Superior temporal gyrus (tissue), 1 donor: ENCODE measurements at regions not wholly inside any gene's neighbourhood (a gene's known extent, or its start where the extent isn't known, plus 50 kb on each side); places are given as distances from the start of the nearest gene placed in this dataset.

Experiments
- DNase-seq: peaks from one replicate; pipeline ENCODE4 v3.0.0-alpha.2; 2016; ENCODE audit errors: extremely low spot score

DNA sequence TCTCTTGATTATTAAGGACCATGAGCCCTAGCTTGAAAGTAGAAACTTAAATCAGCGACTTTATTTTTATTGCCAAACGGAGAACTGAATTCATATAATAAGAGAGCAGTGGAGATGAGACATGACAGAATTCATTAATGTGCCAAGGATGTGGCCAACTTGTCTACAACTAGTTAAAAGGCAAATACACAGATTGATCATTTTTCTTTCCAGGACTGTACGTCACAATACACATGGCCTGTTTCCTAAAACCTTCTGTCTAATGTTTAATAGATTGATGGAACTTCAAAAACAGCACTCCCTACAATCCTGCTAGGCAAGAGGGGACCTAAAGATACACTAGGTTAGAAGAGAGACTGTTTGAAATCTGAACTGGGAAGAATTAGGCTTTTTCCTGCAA, 647.8 kb downstream of the SATB2 start:
- DNase-seq = no peak

DNA sequence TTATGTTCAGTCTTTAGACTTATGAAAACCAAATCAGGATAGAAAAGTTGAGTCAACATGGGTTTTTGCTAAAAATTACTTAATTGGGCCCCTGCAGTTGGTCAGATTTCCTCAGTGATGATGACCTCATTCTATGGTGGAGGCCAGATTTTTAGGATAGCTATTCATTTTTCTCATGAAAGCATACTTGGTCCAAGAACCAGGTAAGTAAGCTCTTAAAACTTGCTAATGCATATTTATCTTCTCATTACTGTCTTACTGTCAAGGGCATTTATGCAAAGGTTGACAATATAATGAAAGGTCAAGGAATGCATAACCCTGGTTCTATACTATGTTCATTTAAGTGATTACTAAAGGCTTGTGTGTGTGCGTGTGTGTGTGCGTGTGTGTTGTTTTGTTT, 650.6 kb downstream of the SATB2 start:
- DNase-seq = no peak

DNA sequence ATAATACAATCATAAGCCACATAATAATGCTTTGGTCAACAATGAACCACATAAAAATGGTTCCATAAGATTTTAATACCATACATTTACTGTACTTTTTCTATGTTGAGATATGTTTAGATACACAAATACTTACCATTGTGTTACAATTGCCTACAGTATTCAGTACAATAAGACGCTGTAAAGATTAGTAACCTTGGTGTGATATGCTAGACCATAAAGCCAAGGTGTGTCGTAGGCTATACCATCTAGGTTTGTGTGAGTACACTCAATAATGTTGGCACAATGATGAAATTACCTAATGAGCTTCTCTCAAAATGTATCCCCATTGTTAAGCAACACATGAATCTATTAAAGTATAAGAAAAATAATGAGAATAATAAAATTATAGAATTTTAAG, 662.3 kb downstream of the SATB2 start:
- no peak for DNase-seq

DNA sequence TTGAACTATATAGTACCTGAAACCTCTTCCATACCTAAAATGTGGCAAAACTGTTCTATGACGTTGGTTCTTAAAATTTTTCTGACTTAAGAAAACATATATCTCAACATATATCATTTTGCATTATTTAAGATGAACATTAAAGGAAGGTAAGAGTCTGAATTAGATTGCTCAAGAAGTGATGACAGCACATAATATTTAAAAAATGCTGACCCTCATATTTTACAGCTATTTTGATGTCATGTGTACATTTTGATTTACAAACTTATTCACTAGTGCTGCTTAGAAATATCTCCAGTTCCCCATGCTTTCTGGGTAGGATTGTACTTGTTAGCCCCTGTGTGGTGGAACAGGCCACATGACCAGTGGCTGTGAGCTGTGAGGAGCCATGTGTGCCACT, 666.1 kb downstream of the SATB2 start:
- DNase-seq = no peak

DNA sequence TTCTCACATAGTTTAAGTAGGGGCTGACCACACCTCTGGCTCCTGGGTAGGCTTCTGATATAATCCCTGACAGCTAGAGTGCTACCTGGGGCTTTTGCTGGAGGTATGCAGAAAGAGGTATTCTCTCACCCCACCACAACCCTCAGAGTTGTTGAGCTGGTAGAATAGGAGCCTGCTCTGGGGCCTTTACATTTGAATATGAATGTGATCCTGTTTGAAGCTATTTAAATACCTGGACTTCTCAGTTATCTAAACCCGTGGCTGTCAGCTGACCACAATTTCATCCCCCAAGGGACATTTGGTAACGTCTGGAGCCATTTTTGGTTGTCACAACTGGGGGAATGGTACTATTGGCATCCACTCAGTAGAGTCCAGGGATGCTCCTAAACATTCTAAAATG, 669.1 kb downstream of the SATB2 start:
- no peak for DNase-seq

DNA sequence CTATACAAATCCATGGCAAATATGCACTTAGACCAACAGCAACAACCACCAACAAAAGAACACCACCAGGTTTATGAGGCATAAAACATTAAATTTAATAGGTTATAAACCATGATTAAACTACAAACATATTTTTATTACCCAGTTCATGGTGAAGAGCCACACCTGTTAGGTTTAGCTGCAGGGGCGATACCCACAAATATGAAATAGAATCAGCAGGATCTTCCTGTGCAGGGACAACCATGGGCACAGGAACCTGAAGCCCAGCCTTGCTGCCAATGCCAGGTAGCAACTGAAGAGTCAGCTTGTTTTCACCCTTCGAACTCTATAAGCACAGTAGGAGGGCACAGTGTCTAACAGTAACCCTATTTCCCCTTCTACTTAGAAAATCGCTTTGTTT, 675.0 kb downstream of the SATB2 start:
- DNase-seq = no peak

DNA sequence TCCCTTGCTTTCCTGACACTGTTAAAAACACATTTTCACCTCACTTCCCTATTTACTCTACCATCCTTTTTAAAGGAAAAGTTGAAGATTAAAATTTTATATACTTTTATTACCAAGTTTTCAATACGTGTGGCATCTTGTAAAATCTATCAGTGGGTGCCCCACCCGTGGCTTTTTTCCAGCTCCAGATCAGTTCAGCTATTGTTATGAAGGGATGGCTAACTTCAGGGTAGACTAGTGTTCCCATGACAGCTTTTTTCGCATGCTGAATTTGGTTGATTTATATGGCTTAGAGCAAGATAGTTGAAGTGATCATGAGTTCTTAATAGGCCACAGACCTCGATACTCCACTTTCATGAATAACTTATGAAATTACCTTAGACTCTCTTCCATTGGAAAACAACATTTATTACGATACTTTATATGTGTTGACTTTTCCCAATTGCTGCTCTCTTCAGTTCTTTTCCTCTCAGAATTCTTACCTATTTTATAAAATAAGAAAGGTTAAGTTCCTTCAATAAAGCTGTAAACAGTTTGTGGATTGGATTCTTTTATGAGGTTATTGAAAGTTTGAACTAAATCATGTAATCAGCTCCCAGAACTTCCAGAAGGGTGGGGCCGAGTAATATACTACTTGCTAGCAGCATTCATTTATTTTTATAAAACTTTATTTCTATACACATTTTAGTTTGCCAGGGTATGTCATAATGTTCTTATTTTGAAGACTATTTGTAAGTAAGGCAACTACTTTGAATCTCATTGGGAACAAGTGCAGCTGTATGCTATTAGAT, 680.9 kb downstream of the SATB2 start:
- no peak for DNase-seq

DNA sequence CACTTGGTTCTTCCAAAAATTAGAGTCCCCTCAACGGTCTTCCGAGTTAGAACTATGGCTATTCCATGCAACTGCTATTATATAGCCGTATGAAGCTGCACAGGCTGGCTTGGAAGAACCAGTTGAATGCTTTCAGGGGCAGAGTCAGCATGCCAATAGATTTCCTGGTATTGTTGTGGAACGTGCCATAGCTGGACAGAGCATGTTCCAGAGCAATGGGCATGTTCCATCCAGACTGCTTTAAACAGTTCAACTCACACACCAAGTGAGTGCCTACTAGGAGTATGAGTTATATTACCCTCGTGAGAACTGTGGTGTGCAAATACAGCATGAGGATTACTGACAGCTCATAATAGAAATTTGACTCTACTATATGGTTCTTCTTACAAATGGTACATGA, 682.0 kb downstream of the SATB2 start:
- DNase-seq = no peak

DNA sequence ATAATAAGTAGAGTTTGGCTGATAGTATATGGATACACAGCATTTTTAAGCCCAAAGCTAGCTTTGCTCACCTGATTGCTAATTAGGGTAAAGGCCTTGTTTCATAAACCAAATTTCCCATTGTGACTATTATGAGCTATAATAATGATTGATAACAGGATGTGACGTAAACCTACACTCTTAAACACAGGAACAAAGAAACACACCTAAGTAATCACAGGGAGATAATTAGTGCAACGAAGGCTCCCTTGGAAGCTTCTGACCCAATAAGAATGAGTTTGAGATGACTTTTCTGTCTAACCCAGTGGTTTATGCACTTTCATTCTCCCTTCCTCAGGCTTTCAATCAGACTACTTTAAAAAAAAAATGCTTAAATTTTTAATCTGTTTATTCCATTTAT, 683.2 kb downstream of the SATB2 start:
- DNase-seq = no peak

DNA sequence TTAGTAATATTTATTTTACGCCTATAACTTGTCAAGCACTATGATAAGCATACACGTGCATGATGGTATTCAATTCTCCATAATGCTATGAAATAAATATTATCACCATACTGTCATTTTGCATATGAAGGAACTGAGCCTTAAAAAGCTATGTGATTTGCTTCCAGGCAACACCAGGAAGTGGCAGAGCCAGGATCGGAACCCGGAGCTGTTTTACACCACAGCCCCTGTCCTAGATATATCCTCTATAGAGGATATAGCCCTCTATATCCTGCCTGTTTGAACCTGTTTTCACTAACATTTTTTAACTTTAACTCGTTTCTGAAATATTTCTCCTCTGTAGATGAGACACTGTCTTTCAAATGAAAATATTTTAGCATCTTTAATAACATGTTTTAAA, 690.0 kb downstream of the SATB2 start:
- DNase-seq = no peak

DNA sequence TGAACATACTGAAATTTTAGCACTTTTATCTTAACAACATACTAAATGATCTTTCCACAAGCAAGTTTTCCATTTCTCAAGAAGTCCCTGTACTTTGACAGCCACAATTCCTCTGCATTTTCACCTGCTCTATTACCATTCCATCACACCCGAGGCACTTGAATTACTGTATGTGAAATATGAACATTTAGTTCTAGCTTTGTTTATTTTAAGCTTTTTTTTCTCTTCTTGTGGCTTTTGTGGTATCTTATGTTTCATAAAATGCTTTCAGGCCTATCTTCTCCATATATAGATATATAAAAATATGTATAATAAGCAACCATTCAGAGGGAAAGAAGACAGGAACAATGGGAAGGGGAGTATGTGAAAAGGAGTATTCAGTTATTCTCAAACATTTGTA, 693.9 kb downstream of the SATB2 start:
- DNase-seq = no peak

DNA sequence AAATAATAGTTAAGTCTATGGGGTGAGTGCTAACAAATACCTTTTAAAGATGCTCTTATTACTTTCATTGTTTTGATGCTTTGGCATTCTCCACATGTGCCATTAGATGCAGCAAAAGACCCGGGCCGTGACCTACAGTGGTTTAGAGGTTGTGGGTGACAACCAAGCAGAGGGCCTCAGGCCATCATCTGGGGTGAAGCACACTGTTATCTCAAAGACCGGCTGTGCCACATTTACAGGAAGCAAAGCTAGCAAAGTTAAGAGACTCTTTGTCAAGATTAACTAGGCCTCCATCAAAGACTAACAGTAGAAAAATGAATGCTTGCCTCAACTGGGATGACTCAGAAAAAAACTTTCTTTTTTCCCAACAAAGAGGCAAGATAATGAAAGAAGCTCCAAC, 695.3 kb downstream of the SATB2 start:
- no peak for DNase-seq

DNA sequence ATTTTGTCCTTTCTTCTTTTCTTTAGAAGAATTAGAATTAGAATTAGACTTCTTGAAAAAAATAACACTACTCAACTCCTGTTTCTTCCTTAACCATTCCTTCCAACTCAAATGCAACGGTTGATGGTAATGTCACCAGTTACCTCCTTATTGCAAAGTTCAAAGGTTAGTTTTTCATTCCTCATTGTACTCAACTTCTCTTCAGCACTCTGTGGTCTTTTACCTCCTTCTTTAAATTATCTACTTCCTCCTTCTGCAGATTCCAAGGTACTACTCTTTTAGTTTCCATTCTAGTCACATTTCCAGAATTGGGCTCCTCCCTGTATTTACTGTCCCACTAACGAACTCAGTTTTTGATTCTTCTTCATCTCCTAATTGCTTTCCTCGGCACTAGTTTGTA, 700.7 kb downstream of the SATB2 start:
- no peak for DNase-seq

DNA sequence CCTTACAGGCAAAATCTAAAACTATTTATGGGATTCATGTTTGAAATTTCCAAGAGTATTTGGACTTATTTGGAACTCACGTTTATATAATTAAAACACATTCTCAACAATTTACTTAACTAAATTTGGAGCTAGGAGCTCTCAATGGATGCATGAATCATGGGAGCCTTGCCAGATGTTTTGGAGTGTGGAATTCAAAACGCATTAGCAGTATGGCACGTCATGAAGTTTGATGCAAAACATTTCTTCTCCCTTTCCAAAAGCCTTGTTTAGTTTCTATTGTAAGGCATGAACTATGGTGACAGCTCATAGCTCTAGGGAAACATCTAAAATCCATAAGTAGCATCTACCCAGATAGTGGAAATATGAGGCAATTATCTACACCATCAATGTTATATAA, 701.6 kb downstream of the SATB2 start:
- DNase-seq = no peak

DNA sequence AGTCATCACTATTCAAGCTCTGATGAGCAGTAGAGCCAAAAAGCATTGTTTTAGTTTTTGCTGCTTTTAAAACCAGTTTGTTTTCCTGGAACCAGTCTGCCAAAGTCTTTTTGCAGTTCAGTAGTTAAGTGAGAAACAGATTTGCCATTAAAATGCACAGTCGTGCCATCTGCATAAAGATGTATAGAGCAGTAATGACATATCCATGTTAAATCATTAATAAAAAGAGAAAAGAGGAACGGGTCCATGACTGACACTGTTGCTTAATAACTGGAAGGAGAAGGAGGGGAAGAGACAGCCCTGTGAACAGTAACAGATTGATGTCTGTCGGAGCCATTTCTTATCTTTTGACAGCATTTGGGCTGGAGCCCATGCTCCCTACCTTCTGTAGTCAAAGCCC, 704.6 kb downstream of the SATB2 start:
- DNase-seq = no peak

DNA sequence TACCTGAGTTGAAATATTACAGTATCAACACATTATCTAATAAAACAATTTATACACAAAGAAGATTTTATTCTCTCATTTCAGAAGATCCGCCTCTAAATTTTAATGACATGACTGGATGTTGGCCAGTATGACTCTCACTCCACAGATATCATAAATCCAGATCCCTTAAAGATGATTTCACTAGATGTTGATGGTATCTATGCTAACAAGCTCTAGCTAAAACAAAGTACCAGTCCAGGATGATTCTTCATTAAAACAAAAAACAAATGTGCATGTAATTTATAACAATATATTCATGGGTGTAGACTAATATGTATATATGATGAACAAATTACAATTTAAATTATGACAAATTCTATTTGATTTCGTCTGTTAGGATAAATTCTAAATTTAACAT, 708.4 kb downstream of the SATB2 start:
- DNase-seq = no peak

DNA sequence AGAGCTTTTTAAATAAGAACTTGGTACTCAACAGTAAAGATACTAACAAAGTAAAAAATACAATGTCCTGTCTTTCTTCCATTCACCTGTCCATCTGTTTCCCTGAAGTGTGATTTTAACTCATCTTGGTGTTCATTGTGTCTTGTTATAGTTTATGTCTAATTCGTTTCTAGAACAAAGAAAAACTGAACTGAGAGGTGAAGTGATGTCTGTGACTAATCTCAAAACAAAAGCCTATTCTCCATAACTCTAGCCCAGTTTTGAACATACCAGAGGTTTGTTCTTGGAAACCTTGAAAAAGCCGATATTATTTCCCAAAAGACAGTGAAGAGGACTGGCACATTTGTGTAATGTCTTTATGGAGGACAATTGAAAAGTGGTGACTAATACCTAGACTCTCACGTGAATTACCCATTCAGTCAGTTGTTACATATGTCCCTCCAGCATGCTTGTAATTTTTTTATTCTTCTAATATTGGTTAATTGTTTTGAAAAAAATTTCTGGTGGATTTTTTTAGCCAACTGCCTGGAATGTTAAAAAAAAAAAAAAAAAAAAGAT, 725.8 kb downstream of the SATB2 start:
- no peak for DNase-seq

DNA sequence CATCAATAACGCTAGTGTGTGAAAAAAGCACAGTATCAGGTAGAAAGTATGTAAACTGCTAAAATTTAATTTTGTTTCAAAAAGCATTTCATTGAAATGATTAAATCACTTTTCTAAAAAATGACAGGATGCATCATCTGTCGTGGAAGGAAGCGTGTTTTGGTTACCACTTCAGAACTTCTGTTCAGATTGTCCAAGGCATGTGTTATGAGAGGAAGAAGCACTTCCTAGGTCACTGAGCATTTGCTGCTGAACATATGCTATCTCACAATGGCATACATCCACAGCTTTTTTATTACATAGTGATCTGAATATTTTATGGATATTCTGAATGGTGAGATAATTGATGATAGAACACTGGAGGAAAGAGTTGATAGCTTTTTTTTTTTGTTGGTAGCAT, 737.5 kb downstream of the SATB2 start:
- no peak for DNase-seq

DNA sequence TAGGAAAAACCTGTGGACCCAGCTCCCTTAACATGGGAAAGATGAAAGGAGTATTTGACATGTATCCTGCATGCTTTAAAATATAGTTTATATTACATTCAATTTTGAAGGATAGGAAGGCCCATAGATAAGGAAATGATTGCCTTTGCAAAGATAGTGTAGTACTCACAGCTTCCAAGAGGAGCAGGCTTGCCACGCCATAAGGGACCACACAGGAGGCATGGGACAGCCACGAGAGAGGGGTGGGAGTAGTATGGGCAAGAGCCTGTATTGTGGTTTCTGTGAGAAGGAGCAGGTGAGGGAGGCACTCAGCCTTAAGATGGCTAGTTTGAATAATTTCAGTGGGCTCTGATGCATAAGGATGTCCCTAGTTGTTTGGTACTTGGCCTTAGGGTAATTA, 740.3 kb downstream of the SATB2 start:
- no peak for DNase-seq

DNA sequence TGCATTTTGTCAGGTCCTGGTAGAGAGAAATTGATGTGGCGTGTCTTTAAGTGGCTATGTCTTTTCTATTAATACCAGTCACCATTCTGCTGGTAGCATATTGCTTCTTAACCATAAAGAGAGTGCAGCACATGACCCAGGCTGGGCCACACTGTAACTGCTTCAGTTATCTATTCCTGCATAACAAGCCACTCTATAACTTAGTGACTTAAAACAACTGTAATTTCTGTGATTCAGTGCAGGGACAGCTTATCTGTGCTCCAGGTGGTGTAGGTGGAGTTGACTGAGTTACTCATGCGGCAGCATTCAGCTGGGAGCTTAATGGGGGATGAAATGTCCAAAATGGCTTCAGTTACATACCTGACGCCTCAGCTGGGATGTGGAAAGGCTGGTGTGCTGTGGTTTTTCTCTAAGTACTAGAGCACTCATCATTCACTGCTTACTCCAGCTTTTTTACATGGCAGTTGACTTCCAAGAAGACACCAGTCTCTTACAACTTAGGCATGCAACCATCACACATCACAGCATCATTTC, 742.4 kb downstream of the SATB2 start:
- no peak for DNase-seq

DNA sequence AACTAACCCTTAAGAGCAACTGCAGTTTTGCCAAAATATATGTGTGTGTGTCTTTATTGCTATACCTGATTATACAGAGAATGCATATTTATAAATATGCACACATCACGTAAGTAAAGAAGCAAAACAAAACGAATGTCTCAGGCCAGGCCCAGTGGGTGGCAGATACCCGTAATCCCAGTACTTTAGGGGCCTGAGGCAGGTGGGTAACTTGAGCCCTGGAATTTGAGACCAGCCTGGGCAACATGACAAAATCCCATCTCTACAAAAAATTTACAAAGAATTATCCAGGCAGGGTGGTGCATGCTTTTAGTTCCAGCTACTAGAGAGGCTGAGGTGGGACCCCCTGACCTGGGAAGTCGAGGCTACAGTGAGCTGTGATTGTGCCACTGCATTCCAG, 745.3 kb downstream of the SATB2 start:
- DNase-seq = no peak

DNA sequence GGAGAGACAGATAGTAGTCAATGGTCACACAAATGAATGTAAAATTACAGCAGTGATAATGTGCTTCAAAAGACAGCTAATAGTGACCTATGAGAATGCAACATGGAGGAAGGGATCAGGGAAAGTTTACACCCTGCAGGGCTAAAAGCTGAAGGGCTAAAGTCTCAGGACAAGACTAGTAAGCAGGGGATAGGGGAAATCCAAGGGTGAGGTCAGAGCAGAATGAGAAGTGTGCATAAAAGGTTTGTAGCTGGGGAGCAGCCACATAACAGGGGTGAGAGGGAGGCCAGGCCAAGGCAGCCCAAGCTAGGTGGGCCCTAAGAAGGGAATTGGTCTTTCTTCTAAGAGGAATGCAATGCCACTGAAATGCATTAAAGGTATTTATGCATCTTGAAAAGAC, 746.3 kb downstream of the SATB2 start:
- DNase-seq = no peak

DNA sequence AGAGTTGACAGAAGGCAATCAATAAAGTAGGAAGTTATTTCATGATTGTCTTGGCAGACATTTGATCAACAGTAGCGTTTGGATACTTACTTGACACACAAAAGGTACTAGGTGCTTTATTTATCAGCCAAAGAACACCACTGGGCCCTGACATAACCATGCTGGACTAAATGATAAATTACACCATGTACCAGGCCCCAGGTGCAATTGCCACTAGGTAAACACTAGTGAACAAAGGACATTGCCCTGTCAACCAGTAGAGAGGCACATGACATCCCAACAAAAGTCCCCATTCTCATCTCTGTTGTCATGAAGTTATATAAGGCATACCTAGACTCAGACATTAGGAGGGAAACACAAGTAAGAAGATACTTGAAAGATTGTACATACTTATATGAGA, 747.2 kb downstream of the SATB2 start:
- no peak for DNase-seq
